Right hindlimb (tissue), 1 donor: ENCODE measurements at regions not wholly inside any gene's neighbourhood (a gene's known extent, or its start where the extent isn't known, plus 50 kb on each side); places are given as distances from the start of the nearest gene placed in this dataset.
"Not testable (repeated sequence)": the region's sequence is repeated elsewhere in the genome, so short reads cannot be mapped to it uniquely, and the experiment has no call there.

Experiments
- DNase-seq: peaks from one replicate; pipeline ENCODE4 v3.0.0-alpha.2; 2018

- DNase-seq = no peak
These were observed 81.8 kb upstream of the CREB5 start for GRCh38 chr7:28330384-28331070.

- DNase-seq = no peak
These were observed 80.3 kb upstream of the CREB5 start for GRCh38 chr7:28332046-28332445.

- not testable (repeated sequence) for DNase-seq
These were observed 78.8 kb upstream of the CREB5 start for GRCh38 chr7:28333548-28333947.

DNA sequence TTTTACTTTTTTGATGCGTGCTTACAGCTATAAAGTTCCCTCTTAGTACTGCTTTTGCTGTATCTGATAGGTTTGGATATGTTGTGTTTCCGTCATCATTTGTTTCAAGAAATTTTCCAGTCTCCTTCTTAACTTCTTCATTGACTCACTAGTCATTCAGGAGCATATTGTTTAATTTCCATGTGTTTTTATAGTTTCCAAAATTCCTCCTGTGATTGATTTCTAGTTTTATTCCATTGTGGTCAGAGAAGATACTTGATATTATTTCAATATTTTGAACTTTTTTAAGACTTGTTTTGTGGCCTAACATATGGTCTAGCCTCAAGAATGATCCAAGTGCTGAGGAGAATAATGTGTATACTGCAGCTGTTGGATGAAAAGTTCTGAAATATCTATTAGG, 75.5 kb upstream of the CREB5 start:
- no peak for DNase-seq

DNA sequence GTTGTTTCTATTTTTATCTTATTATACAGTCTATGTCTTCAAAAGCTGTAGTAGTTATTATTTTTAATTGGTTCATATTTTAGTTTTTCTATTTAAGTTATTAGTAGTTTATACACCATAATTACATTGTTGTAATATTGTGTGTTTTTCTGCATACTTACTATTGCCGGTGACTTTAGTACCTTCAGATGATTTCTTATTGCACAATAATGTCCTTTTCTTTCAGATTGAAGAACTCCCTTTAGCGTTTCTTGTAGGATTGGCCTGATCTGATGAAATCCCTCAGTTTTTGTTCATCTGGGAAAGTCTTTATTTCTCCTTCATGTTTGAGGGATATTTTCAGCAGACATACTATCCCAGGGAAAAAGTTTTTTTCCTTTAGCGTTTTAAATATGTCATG, 74.3 kb upstream of the CREB5 start:
- no peak for DNase-seq

DNA sequence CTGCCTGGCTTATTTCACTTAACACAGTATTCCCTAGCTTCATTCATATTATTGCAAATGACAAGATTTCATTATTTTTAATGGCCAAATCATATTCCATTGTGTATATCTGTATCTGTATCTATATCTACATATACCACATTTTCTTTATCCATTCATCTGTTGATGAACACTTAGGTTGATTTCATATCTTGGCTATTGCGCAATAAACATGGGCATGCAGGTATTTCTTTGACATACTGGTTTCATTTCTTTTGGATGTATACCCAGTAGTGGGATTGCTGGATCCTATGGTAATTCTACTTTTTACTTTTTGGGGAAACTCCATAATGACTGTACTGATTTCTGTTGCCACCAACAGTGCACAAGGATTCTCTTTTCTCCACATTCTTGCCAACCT, 68.9 kb upstream of the CREB5 start:
- DNase-seq = no peak

DNA sequence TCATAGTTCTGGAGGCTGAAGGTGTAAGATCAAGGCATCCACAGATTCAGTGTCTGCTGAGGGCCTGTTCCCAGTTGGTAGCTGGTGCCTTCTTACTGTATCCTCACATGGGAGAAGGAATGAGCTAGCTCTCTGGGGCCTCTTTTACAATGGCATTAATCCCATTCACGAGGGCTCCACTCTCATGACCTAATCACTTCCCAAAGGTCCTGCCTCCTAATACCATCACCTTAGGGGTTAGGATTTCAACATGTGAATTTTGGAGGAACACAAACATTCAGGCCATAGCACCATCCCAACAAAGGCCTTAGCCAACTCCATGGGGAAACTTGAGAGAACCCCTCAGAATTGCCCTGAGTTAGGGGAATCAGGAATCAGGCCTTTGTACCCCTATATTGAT, 66.1 kb upstream of the CREB5 start:
- no peak for DNase-seq

DNA sequence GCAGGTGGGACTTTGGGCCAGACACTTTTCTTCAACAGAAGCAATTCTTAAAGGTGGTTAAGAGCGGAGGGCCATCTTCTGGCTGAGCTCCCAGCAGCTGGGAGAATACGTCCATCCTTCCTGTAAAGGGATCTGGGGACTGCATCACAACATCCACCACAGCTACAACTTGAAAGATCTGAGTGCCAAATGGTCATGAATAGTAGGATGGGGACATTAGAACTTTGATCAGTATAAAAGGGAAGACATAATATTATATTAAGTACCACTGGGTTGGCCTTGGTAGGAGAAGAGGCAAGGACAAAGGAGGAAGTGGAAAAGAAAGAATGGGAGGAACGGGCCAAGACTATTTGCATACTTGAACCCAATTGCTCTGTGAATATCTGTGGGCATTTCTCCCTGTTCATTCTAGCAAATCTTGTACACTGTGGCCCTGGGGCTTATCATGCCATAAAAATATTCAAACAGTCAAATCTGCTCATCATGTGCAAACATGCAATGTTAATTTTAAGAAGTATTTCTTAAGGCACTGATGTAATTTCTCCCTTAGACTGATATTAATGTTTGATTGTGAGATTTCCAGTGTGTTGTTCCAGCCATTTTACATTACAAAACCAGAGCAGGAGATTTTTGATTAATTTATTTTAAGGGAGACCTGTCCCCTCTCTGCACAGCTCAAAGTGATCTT, 65.5 kb upstream of the CREB5 start:
- DNase-seq = no peak

GRCh38 chr7:28347475-28348318, 64.6 kb upstream of the CREB5 start:
- DNase-seq = peak; percentile 40

GRCh38 chr7:28348636-28349035, 63.7 kb upstream of the CREB5 start:
- DNase-seq = peak; percentile 49

DNA sequence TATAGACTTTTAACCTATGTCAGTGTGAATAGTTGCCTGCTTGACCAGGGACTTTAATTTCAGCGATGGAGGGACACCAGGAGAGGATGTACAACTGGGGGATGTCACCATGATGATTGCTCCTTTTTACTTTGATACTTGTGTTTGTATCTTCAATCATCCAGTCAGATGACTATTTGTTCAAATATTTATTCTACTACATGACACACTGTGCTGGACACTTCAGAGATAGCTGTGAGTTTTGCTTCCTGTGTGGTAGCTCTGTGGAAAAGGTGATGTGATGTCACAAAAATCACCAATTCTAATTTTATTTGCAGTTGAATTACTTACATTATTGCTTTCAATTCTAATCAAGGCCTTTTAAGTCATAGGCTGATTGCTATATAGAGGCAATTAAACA, 62.7 kb upstream of the CREB5 start:
- DNase-seq = no peak

DNA sequence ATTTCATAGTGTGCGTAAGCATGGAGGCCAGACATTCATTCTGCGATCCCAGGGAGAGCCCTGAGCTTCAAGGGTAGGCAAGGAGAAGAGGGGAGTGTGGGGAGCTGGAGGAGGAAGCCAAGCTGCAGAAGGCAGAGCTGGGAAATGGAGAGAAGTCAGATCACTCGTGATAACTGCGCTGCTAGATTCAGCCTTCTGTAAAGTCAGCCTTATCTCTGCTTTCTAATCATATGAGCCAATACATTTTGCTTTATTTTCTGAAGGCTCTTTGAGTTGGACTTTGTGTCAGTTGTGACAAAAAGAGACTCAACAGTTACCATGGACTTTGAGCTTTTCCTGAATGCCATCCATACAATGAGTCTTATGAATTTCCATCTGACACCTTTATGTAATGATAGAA, 61.7 kb upstream of the CREB5 start:
- no peak for DNase-seq

- DNase-seq = no peak
These were observed 60.9 kb upstream of the CREB5 start for GRCh38 chr7:28351450-28351849.

DNA sequence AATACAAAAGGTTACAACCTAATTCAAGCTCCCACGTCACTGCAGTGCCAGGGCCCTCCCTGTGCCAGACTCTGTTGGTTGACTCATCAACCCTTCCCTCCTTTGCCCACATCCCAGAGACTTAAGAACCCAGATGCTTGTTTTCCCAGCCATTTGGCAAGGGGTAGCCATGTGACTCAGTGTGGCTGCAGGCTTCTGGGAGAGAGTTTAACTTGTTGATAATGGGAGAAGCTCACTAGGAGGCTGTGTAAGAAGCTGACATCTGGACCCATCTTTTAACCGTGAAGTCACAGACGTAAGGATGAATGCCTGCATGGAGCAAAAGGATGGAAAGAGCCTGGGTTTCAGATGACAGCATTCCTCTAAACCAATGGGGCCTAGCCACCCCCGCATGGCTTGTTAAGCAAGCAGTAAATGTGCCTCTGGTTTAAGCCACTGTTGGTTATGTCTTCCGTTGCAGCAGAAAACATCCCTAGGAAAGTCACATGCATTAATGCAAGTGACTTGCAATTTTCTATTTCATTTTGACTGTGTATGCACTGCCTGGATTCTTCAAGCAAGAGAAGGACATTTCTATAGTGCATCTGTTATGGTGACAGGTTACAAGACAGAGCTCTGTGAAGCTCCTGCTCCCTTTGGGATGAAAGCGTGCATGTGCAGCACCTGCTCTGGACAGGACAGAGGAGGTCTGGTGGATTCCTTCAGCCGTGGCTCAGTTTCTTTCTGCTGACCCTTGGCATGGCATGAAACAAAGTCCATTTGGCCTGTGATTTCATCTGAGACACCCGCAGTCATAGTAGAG, 57.5 kb upstream of the CREB5 start:
- DNase-seq = no peak

GRCh38 chr7:28355635-28356319, 56.5 kb upstream of the CREB5 start:
- DNase-seq = no peak

DNA sequence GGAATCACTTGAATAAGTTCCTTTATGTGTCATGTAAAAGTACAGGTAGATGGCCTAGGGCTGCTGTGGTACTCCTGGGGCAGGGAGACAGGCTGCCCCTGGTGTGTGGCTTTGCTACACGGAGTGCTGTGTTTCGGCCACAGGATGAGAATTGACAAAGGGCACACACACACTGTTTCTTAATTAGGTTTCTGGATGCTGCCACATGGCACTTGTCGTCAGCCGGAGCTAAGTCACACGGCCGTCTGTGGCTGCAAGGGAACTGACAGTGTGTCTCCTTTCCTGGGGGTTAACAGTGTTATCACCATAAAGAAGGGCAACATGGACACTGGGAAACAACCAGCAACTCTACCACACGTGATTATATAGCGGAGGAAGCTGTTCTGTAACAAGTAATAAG, 55.7 kb upstream of the CREB5 start:
- DNase-seq = no peak

DNA sequence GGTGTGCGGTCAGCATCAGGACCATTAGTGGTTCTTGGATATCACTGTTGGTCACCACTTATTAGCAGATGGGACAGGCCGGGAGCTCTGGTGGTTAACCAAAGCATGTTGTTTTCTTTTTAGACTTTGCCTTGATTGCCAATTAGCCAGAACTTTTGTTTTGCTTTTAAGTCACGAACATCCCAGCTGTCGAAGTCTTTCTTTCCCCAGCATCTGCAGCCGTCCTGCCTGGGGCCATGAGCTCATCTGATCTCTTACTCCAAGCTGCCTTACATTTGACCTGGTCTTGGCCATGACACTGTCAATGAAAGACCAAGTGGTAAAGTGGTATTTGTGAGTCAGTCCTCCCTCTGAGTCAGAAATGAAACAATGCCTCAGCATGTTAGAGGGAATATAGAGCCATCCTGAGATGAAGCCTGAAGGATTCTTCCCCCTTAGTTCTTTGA, 53.9 kb upstream of the CREB5 start:
- DNase-seq = no peak

DNA sequence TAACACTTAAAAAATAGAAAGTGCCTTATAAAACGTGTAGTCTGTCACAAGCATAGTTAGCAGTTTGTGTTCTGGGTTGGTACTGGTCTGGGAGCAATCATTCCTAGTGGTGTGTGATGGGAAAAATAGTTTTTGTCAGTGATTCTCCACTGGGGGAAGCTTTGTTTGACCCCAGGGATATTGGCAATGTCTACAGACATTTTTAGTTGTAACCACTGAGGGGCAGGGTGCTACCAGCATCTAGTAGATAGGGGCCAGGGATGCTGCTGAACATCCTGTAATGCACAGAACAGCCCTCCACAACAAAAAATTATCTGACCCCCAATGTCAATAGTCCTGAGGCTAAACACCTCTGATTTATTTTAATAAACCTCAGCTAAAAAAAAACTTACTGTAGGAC, 51.6 kb upstream of the CREB5 start:
- DNase-seq = no peak

DNA sequence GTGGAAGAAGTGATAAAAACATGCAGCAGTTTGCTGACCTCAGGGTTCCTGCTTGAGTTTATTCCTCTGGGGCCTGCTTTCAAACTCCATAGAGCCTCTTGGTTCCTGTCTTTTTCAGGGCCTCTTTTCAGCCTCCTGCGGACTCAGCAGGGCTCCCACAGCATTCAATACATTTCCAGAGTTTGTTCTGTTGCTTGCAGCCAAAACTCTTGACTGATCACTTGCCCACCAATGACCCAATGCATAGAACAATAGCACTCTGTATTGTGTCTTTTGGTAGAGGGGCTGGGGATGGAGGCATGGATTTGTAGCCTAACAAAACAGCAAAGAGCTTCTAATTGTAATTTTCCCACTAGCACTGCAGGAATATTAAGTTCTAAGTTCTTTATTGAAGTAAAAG, 50.8 kb upstream of the CREB5 start:
- DNase-seq = no peak

DNA sequence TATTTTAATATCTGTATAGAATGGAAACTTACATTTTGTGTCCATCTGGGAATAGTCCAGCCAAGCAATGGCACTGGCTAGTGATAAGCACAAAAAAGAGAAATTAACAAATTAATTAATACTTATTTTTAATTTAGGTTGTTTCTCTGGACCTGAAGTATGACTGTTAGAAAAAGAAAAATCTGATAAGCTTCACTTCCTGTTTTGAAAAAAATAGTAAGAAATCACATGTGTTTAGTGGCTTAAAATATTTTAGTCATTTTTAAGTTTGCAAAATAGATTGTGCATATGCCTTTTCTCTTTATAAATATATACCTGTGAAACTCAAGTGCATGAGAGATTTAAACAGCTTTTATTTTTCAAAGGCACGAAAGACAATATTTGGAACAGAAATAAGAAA, 50.1 kb upstream of the CREB5 start:
- no peak for DNase-seq
